ENCODE measurements at regions not wholly inside any gene's neighbourhood (a gene's known extent, or its start where the extent isn't known, plus 50 kb on each side); places are given as distances from the start of the nearest gene placed in this dataset.

DNA sequence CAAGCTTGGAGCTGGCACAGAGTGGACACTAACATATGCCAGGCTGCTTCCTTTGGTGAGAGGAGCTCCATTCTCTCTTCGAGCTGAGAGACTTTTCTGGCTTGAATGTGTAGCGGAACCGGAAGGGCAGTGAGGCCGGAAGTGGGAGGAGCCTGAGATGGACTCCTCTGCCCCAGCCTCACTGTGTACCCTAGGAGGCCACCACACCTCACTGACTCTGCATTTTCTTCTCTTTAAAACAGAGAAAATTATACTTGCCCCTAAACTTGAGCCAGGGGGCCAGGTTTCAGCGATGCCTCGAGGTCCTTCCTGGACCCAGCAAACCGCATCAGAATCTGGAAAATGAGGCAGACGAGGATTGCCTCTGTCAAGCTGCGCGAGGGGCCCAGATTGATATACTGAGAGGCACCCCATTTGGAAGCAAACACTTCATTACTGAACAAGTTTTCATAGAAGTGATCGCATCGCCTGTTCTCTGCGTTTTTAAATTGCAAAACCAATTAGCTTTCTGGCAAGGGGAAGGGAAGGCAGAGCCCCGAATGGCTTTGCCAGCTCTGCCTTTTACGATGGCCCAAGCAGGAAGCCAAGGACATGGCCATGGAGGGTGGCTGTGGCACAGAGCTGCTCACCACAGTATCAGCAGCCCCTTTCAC, 708.1 kb downstream of the PTPRU start:
- Histone ChIP-seq H3K36me3 (ENCODE audit: control insufficient read depth in 1 of 2, insufficient read depth in 2 of 2, low read length in 2 of 2) (no peaks in the 10 kb centered on the region), H2AFZ (ENCODE audit: low read depth, low read length, poor library complexity, severe bottlenecking) (no peak overlapping the region), H3K9me2 (ENCODE audit: insufficient read depth) (no peaks in the 10 kb centered on the region), H3K9me3 (ENCODE audit: control insufficient read depth in 1 of 2, insufficient read depth in 1 of 2, low read depth in 1 of 2, low read length in 2 of 2) (no peaks in the 10 kb centered on the region), H3K4me1 (ENCODE audit: control insufficient read depth in 1 of 2, insufficient read depth in 2 of 2, low read length in 2 of 2) (no peaks in the 10 kb centered on the region), H3K79me2 (ENCODE audit: insufficient read depth, low read length) (no peaks in the 10 kb centered on the region), H3K4me3 (replicated peaks in 1 of 2; ENCODE audit: low read depth in 1 of 2, low read length in 2 of 2) (no peak overlapping the region), H3K9ac (ENCODE audit: low read length) (no peak overlapping the region), H3K27me3 (ENCODE audit: insufficient read depth, low read length) (peaks cover 27% of the 10 kb centered on the region), H3K4me2 (ENCODE audit: low read length) (no peak overlapping the region), H4K20me1 (ENCODE audit: insufficient read depth) (no peaks in the 10 kb centered on the region), H3K27ac (ENCODE audit: low read depth, low read length) (no peak overlapping the region)
- intact Hi-C loops (cut with micrococcal nuclease): no loop called here
- BruUV-seq (replicated peaks): no TSS peak
- DNase-seq (ENCODE audit: low read depth, low spot score): no peak
- RAD21 ChIA-PET (ENCODE audit: low non-redundant PET in 1 of 2, low total read pairs in 2 of 2, uncharacterized antibody in 2 of 2, unreplicated experiment in 2 of 2): no interaction called here
- TF ChIP-seq EGR1 (IDR thresholded peaks at IDR 0.05; ENCODE audit: low read depth): no peak
- TF ChIP-seq EZH2phosphoT487 (IDR thresholded peaks at IDR 0.05; ENCODE audit: borderline replicate concordance): no peak
- TF ChIP-seq SP1 (IDR thresholded peaks at IDR 0.05; ENCODE audit: low read depth): no peak
- no peak for TF ChIP-seq CBX3 (IDR thresholded peaks at IDR 0.05; ENCODE audit: low read depth)
- TF ChIP-seq ZFX (IDR thresholded peaks at IDR 0.05): no peak
- TF ChIP-seq, protein P1, sequence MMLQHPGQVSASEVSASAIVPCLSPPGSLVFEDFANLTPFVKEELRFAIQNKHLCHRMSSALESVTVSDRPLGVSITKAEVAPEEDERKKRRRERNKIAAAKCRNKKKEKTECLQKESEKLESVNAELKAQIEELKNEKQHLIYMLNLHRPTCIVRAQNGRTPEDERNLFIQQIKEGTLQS (IDR thresholded peaks at IDR 0.05): no peak
- TF ChIP-seq, protein P2, sequence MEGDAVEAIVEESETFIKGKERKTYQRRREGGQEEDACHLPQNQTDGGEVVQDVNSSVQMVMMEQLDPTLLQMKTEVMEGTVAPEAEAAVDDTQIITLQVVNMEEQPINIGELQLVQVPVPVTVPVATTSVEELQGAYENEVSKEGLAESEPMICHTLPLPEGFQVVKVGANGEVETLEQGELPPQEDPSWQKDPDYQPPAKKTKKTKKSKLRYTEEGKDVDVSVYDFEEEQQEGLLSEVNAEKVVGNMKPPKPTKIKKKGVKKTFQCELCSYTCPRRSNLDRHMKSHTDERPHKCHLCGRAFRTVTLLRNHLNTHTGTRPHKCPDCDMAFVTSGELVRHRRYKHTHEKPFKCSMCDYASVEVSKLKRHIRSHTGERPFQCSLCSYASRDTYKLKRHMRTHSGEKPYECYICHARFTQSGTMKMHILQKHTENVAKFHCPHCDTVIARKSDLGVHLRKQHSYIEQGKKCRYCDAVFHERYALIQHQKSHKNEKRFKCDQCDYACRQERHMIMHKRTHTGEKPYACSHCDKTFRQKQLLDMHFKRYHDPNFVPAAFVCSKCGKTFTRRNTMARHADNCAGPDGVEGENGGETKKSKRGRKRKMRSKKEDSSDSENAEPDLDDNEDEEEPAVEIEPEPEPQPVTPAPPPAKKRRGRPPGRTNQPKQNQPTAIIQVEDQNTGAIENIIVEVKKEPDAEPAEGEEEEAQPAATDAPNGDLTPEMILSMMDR (IDR thresholded peaks at IDR 0.05 in 2 of 3, conservative IDR thresholded peaks at IDR 0.05 in 1 of 3; ENCODE audit: borderline replicate concordance in 1 of 3, insufficient read depth in 1 of 3, low read depth in 2 of 3, low read length in 2 of 3): no peak
- ATAC-seq: no peak
- CTCF ChIA-PET: no interaction called here
- POLR2A ChIA-PET: no interaction called here

DNA sequence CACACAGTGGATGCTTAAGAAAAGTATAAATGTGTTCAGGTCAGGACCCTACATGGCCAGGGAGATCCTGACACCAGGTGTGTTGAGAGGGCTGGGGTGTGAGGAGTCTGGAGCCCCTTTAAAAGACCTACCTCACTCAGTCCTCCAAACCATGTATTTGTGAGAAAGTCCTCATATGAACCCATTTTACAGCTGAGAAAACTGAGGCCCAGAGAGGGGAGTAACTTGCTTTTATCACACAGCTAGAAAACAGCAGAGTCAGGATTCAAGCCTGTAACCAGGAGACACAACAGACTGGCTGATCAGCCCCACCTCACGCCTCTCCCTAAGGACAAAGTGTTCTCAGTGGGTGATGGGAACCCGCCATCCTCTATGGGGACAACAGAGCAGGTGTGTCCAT, 706.7 kb downstream of the PTPRU start:
- Histone ChIP-seq H3K9me3 (ENCODE audit: control insufficient read depth in 1 of 2, insufficient read depth in 1 of 2, low read depth in 1 of 2, low read length in 2 of 2) (no peaks in the 10 kb centered on the region), H3K4me3 (replicated peaks in 1 of 2; ENCODE audit: low read depth in 1 of 2, low read length in 2 of 2) (no peak overlapping the region), H3K4me2 (ENCODE audit: low read length) (no peak overlapping the region), H3K9ac (ENCODE audit: low read length) (no peak overlapping the region), H3K27me3 (ENCODE audit: insufficient read depth, low read length) (peaks cover 27% of the 10 kb centered on the region), H3K4me1 (ENCODE audit: control insufficient read depth in 1 of 2, insufficient read depth in 2 of 2, low read length in 2 of 2) (no peaks in the 10 kb centered on the region), H4K20me1 (ENCODE audit: insufficient read depth) (no peaks in the 10 kb centered on the region), H3K36me3 (ENCODE audit: control insufficient read depth in 1 of 2, insufficient read depth in 2 of 2, low read length in 2 of 2) (no peaks in the 10 kb centered on the region), H3K27ac (ENCODE audit: low read depth, low read length) (no peak overlapping the region), H3K9me2 (ENCODE audit: insufficient read depth) (no peaks in the 10 kb centered on the region), H3K79me2 (ENCODE audit: insufficient read depth, low read length) (no peaks in the 10 kb centered on the region), H2AFZ (ENCODE audit: low read depth, low read length, poor library complexity, severe bottlenecking) (no peak overlapping the region)
- ATAC-seq (no peak), DNase-seq (ENCODE audit: low read depth, low spot score) (no peak)
- CTCF ChIA-PET: no interaction called here
- no TSS peak for BruUV-seq (replicated peaks)
- POLR2A ChIA-PET: no interaction called here
- intact Hi-C loops (cut with micrococcal nuclease): no loop called here
- RAD21 ChIA-PET (ENCODE audit: low non-redundant PET in 1 of 2, low total read pairs in 2 of 2, uncharacterized antibody in 2 of 2, unreplicated experiment in 2 of 2): no interaction called here
- TF ChIP-seq SP1 (IDR thresholded peaks at IDR 0.05; ENCODE audit: low read depth): no peak
- TF ChIP-seq SRF (IDR thresholded peaks at IDR 0.05; ENCODE audit: low read depth): no peak
- TF ChIP-seq ELF1 (IDR thresholded peaks at IDR 0.05; ENCODE audit: borderline replicate concordance, low read depth): no peak
- TF ChIP-seq, protein P1 (IDR thresholded peaks at IDR 0.05): no peak
- TF ChIP-seq CEBPB (IDR thresholded peaks at IDR 0.05; ENCODE audit: low read depth): no peak
- TF ChIP-seq EGR1 (IDR thresholded peaks at IDR 0.05; ENCODE audit: low read depth): no peak
- TF ChIP-seq EZH2 (IDR thresholded peaks at IDR 0.05): no peak
- TF ChIP-seq POLR2AphosphoS5 (IDR thresholded peaks at IDR 0.05; ENCODE audit: low read depth, low read length): no peak
- no peak for TF ChIP-seq POLR2A (IDR thresholded peaks at IDR 0.05; ENCODE audit: borderline replicate concordance, extremely low read depth, insufficient read depth, insufficient read length)
- TF ChIP-seq, protein P3, sequence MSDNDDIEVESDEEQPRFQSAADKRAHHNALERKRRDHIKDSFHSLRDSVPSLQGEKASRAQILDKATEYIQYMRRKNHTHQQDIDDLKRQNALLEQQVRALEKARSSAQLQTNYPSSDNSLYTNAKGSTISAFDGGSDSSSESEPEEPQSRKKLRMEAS (IDR thresholded peaks at IDR 0.05): no peak
- no peak for TF ChIP-seq RAD21 (IDR thresholded peaks at IDR 0.05; ENCODE audit: low read depth)
- TF ChIP-seq, protein P2 (IDR thresholded peaks at IDR 0.05 in 2 of 3, conservative IDR thresholded peaks at IDR 0.05 in 1 of 3; ENCODE audit: borderline replicate concordance in 1 of 3, insufficient read depth in 1 of 3, low read depth in 2 of 3, low read length in 2 of 3): no peak
- no peak for TF ChIP-seq FOSL1 (IDR thresholded peaks at IDR 0.05; ENCODE audit: low read depth)
- TF ChIP-seq EZH2phosphoT487 (IDR thresholded peaks at IDR 0.05; ENCODE audit: borderline replicate concordance): no peak
- TF ChIP-seq ZFX (IDR thresholded peaks at IDR 0.05): no peak

Measured in HCT116 (cell line).